ENCODE measurements at regions not wholly inside any gene's neighbourhood (a gene's known extent, or its start where the extent isn't known, plus 50 kb on each side); places are given as distances from the start of the nearest gene placed in this dataset.

GRCh38 chr3:40593351-40593750 lies 68.6 kb downstream of the ZNF621 start:
- DNase-seq (ENCODE audit: low read depth in 4 of 4, low spot score in 2 of 4) = no peak

GRCh38 chr3:40597441-40597840 lies 72.7 kb downstream of the ZNF621 start:
- no peak for DNase-seq (ENCODE audit: low read depth in 4 of 4, low spot score in 2 of 4)

- no peak for DNase-seq (ENCODE audit: low read depth in 4 of 4, low spot score in 2 of 4)
Measured at GRCh38 chr3:40598338-40598737, 73.6 kb downstream of the ZNF621 start.

GRCh38 chr3:40598962-40599361 lies 74.2 kb downstream of the ZNF621 start:
- DNase-seq (ENCODE audit: low read depth in 4 of 4, low spot score in 2 of 4) = no peak

GRCh38 chr3:40602778-40603385 lies 78.1 kb downstream of the ZNF621 start:
- DNase-seq (ENCODE audit: low read depth in 4 of 4, low spot score in 2 of 4) = no peak

- DNase-seq (ENCODE audit: low read depth in 4 of 4, low spot score in 2 of 4) = no peak
Measured at GRCh38 chr3:40605960-40606359, 81.2 kb downstream of the ZNF621 start.

- DNase-seq (ENCODE audit: low read depth in 4 of 4, low spot score in 2 of 4) = no peak
Measured at GRCh38 chr3:40608091-40608490, 83.3 kb downstream of the ZNF621 start.

- no peak for DNase-seq (ENCODE audit: low read depth in 4 of 4, low spot score in 2 of 4)
Measured at GRCh38 chr3:40613306-40613705, 88.5 kb downstream of the ZNF621 start.

- DNase-seq (ENCODE audit: low read depth in 4 of 4, low spot score in 2 of 4) = peak in 1 of 4 donors; percentile 11
Measured at GRCh38 chr3:40615110-40615915, 90.6 kb downstream of the ZNF621 start.

- no peak for DNase-seq (ENCODE audit: low read depth in 4 of 4, low spot score in 2 of 4)
Measured at GRCh38 chr3:40615918-40616819, 91.4 kb downstream of the ZNF621 start.

GRCh38 chr3:40617084-40617483 lies 92.3 kb downstream of the ZNF621 start:
- no peak for DNase-seq (ENCODE audit: low read depth in 4 of 4, low spot score in 2 of 4)

- DNase-seq (ENCODE audit: low read depth in 4 of 4, low spot score in 2 of 4) = no peak
Measured at GRCh38 chr3:40618158-40618557, 93.4 kb downstream of the ZNF621 start.

GRCh38 chr3:40620151-40620550 lies 95.4 kb downstream of the ZNF621 start:
- DNase-seq (ENCODE audit: low read depth in 4 of 4, low spot score in 2 of 4) = no peak

GRCh38 chr3:40621252-40621651 lies 96.5 kb downstream of the ZNF621 start:
- DNase-seq (ENCODE audit: low read depth in 4 of 4, low spot score in 2 of 4) = no peak

- DNase-seq (ENCODE audit: low read depth in 4 of 4, low spot score in 2 of 4) = no peak
Measured at GRCh38 chr3:40623567-40623966, 98.8 kb downstream of the ZNF621 start.

- no peak for DNase-seq (ENCODE audit: low read depth in 4 of 4, low spot score in 2 of 4)
Measured at GRCh38 chr3:40624189-40624769, 99.5 kb downstream of the ZNF621 start.

- DNase-seq (ENCODE audit: low read depth in 4 of 4, low spot score in 2 of 4) = no peak
Measured at GRCh38 chr3:40627095-40627494, 102.3 kb downstream of the ZNF621 start.

- no peak for DNase-seq (ENCODE audit: low read depth in 4 of 4, low spot score in 2 of 4)
Measured at GRCh38 chr3:40628984-40629383, 104.2 kb downstream of the ZNF621 start.

GRCh38 chr3:40631341-40631995 lies 106.7 kb downstream of the ZNF621 start:
- DNase-seq (ENCODE audit: low read depth in 4 of 4, low spot score in 2 of 4) = no peak

- no peak for DNase-seq (ENCODE audit: low read depth in 4 of 4, low spot score in 2 of 4)
Measured at GRCh38 chr3:40637906-40638305, 113.1 kb downstream of the ZNF621 start.

All from left renal cortex interstitium (tissue), 4 donors.